Erythroblast (primary cell): ENCODE measurements at regions not wholly inside any gene's neighbourhood (a gene's known extent, or its start where the extent isn't known, plus 50 kb on each side); places are given as distances from the start of the nearest gene placed in this dataset.

Experiments used
- GATA1 ChIP-seq: IDR thresholded peaks from 2 replicates; pipeline ENCODE4 v1.6.1; 2011; ENCODE audit warnings: low read depth, mild to moderate bottlenecking, control low read depth, low read length, moderate library complexity
- POLR2A ChIP-seq: IDR thresholded peaks from 2 replicates; pipeline ENCODE4 v1.6.1; 2011; ENCODE audit warnings: mild to moderate bottlenecking, low read length

DNA sequence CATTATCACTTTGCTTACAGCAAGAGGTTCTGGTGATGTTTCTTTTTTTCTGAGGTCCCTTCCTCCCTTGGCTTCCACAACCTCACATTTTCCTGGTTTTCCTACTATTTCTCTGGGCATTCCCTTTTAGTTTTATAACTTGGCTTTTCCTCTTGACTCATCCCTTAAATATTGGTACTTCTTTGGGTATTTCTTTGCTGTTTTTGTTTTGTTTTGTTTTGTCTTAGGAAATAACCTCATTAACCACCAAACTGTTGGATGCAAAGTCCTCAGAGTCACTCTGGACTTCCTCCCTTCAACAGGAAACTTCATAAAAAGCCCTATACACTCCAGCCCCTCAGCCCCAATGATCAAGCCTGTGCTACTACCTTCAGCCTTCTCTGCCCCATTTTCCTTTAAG lies 211.1 kb downstream of the DUSP10 start:
- TF ChIP-seq POLR2A (no peak), GATA1 (no peak)
